ENCODE measurements at regions not wholly inside any gene's neighbourhood (a gene's known extent, or its start where the extent isn't known, plus 50 kb on each side); places are given as distances from the start of the nearest gene placed in this dataset.

GRCh38 chr1:56304975-56305374 lies 274.4 kb downstream of the PLPP3 start:
- no peak for DNase-seq

- no peak for DNase-seq
These were observed 275.6 kb downstream of the PLPP3 start for GRCh38 chr1:56303805-56304204.

GRCh38 chr1:56302878-56303277 lies 276.5 kb downstream of the PLPP3 start:
- DNase-seq: no peak

- DNase-seq: no peak
These were observed 277.6 kb downstream of the PLPP3 start for GRCh38 chr1:56301791-56302190.

GRCh38 chr1:56300836-56301235 lies 278.5 kb downstream of the PLPP3 start:
- no peak for DNase-seq

- no peak for DNase-seq
These were observed 280.5 kb downstream of the PLPP3 start for GRCh38 chr1:56298866-56299265.

GRCh38 chr1:56297904-56298303 lies 281.5 kb downstream of the PLPP3 start:
- DNase-seq: peak; percentile 90

- peak; percentile 14 for DNase-seq
These were observed 282.2 kb downstream of the PLPP3 start for GRCh38 chr1:56297208-56297607.

- no peak for DNase-seq
These were observed 283.1 kb downstream of the PLPP3 start for GRCh38 chr1:56295949-56296929.

- no peak for DNase-seq
These were observed 287.9 kb downstream of the PLPP3 start for GRCh38 chr1:56291374-56291919.

GRCh38 chr1:56289260-56289659 lies 290.1 kb downstream of the PLPP3 start:
- no peak for DNase-seq

- DNase-seq: no peak
These were observed 291.6 kb downstream of the PLPP3 start for GRCh38 chr1:56287721-56288120.

GRCh38 chr1:56286956-56287355 lies 292.4 kb downstream of the PLPP3 start:
- no peak for DNase-seq

GRCh38 chr1:56286506-56286905 lies 292.9 kb downstream of the PLPP3 start:
- DNase-seq: no peak

GRCh38 chr1:56285554-56286402 lies 293.6 kb downstream of the PLPP3 start:
- DNase-seq: no peak

GRCh38 chr1:56284928-56285327 lies 294.4 kb downstream of the PLPP3 start:
- DNase-seq: no peak

- no peak for DNase-seq
These were observed 301.3 kb downstream of the PLPP3 start for GRCh38 chr1:56278061-56278460.

- DNase-seq: no peak
These were observed 310.7 kb downstream of the PLPP3 start for GRCh38 chr1:56268519-56269140.

- DNase-seq: no peak
These were observed 311.8 kb downstream of the PLPP3 start for GRCh38 chr1:56267611-56268010.

GRCh38 chr1:56266359-56266758 lies 313.0 kb downstream of the PLPP3 start:
- no peak for DNase-seq

- DNase-seq: no peak
These were observed 314.1 kb downstream of the PLPP3 start for GRCh38 chr1:56265216-56265615.

GRCh38 chr1:56263908-56264307 lies 315.5 kb downstream of the PLPP3 start:
- DNase-seq: no peak

GRCh38 chr1:56258371-56258770 lies 321.0 kb downstream of the PLPP3 start:
- peak; percentile 92 for DNase-seq
